ENCODE measurements at regions not wholly inside any gene's neighbourhood (a gene's known extent, or its start where the extent isn't known, plus 50 kb on each side); places are given as distances from the start of the nearest gene placed in this dataset.

DNA sequence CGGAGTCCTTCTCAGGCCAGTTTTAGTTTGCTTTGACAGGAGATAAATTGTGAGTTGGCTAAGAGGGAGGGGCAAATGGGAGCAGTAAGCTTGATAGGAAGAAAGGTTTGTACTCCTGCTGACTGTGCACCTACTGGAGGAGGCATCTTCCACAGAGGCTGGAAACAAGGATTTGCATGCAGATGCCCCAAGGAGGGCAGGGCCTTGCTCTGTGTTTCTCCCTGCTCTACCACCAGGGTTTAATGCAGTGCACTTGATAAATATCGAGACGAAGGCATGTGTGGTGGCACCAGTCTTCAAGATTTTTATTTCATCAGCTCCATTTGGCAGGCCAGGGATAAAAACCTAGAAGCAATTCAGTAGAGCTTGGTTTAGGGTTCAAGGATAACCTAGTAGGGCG is 210.5 kb upstream of the C16orf82 start:
- BruUV-seq (replicated peaks) = no TSS peak
- POLR2A ChIA-PET (ENCODE audit: low non-redundant PET) = no interaction called here
- no peak for TF ChIP-seq EZH2 (IDR thresholded peaks at IDR 0.05; ENCODE audit: borderline replicate concordance, low read depth, low read length, poor library complexity, severe bottlenecking)

DNA sequence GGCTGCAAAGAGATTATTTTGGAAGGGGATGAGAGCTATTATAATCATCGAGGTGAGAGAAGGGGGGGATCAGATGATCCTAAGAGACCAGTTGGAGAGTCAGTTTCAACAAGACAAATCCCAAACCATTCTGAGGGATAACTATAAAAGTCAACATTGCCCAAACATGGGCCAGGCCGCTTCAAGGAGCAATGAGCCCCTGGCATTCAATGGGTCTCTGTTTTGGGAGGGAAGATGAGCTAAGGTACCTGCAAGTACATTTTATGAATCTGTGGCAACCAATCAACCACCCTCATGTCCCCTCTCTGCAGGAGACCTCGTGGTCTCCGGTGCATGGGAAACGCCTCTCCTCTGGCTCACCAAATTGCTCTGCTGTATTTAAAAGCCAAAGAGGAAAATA is 209.9 kb upstream of the C16orf82 start:
- no peak for TF ChIP-seq EZH2 (IDR thresholded peaks at IDR 0.05; ENCODE audit: borderline replicate concordance, low read depth, low read length, poor library complexity, severe bottlenecking)
- TF ChIP-seq, protein P1, sequence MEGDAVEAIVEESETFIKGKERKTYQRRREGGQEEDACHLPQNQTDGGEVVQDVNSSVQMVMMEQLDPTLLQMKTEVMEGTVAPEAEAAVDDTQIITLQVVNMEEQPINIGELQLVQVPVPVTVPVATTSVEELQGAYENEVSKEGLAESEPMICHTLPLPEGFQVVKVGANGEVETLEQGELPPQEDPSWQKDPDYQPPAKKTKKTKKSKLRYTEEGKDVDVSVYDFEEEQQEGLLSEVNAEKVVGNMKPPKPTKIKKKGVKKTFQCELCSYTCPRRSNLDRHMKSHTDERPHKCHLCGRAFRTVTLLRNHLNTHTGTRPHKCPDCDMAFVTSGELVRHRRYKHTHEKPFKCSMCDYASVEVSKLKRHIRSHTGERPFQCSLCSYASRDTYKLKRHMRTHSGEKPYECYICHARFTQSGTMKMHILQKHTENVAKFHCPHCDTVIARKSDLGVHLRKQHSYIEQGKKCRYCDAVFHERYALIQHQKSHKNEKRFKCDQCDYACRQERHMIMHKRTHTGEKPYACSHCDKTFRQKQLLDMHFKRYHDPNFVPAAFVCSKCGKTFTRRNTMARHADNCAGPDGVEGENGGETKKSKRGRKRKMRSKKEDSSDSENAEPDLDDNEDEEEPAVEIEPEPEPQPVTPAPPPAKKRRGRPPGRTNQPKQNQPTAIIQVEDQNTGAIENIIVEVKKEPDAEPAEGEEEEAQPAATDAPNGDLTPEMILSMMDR (conservative IDR thresholded peaks at IDR 0.05; ENCODE audit: low read depth, low read length) = no peak
- Histone ChIP-seq H3K9me3 (ENCODE audit: low read depth, low read length, poor library complexity, severe bottlenecking) (peaks cover 12% of the 10 kb centered on the region), H3K4me3 (ENCODE audit: low read depth, low read length, poor library complexity, severe bottlenecking) (no peak overlapping the region), H3K27ac (ENCODE audit: low read depth, low read length, poor library complexity, severe bottlenecking) (no peak overlapping the region), H3K36me3 (ENCODE audit: insufficient read depth, low read length, poor library complexity, severe bottlenecking) (no peaks in the 10 kb centered on the region), H3K4me1 (ENCODE audit: insufficient read depth, low read length, poor library complexity, severe bottlenecking) (no peaks in the 10 kb centered on the region), H3K27me3 (replicated peaks; ENCODE audit: insufficient read depth, low read depth, low read length, poor library complexity) (no peaks in the 10 kb centered on the region)
- DNase-seq (ENCODE audit: low spot score) = no peak
- POLR2A ChIA-PET (ENCODE audit: low non-redundant PET) = no interaction called here
- intact Hi-C loops (cut with micrococcal nuclease; ENCODE audit: unreplicated experiment) = no loop called here
- CTCF ChIA-PET = no interaction called here
- no TSS peak for BruUV-seq (replicated peaks)

More for the DNA sequence above, 210.5 kb upstream of the C16orf82 start:
- CTCF ChIA-PET = no interaction called here
- H3K9me3 ChIP-seq (ENCODE audit: low read depth, low read length, poor library complexity, severe bottlenecking) = peaks cover 9% of the 10 kb centered on the region
- intact Hi-C loops (cut with micrococcal nuclease; ENCODE audit: unreplicated experiment) = no loop called here
- no peaks in the 10 kb centered on the region for H3K4me1 ChIP-seq (ENCODE audit: insufficient read depth, low read length, poor library complexity, severe bottlenecking)
- no peaks in the 10 kb centered on the region for H3K36me3 ChIP-seq (ENCODE audit: insufficient read depth, low read length, poor library complexity, severe bottlenecking)
- H3K4me3 ChIP-seq (ENCODE audit: low read depth, low read length, poor library complexity, severe bottlenecking) = no peak overlapping the region
- no peaks in the 10 kb centered on the region for H3K27me3 ChIP-seq (replicated peaks; ENCODE audit: insufficient read depth, low read depth, low read length, poor library complexity)
- no peak overlapping the region for H3K27ac ChIP-seq (ENCODE audit: low read depth, low read length, poor library complexity, severe bottlenecking)
- DNase-seq (ENCODE audit: low spot score) = no peak

DNA sequence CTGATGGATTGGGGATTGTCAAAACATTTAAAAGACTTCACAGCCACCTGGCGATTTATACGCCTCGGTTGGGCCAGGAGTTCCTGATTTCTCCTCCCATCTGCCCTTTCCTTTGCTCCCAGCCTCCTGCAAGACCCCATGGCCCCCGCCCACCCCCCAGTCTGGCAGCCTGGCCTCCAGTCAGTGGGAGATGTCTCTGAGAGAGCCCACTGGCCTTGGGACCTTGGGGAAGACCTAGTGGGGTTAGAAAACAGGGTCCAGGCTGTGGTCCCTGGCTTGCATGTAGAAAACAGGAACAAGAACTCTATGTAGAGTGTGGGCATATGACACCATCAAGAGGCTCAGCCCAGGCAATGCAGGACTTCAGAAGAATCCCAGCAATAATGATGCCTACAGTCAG is 209.4 kb upstream of the C16orf82 start:
- no peaks in the 10 kb centered on the region for H3K27me3 ChIP-seq (replicated peaks; ENCODE audit: insufficient read depth, low read depth, low read length, poor library complexity)
- DNase-seq (ENCODE audit: low spot score) = no peak
- no peaks in the 10 kb centered on the region for H3K4me1 ChIP-seq (ENCODE audit: insufficient read depth, low read length, poor library complexity, severe bottlenecking)
- POLR2A ChIA-PET (ENCODE audit: low non-redundant PET) = no interaction called here
- H3K4me3 ChIP-seq (ENCODE audit: low read depth, low read length, poor library complexity, severe bottlenecking) = no peak overlapping the region
- peaks cover 12% of the 10 kb centered on the region for H3K9me3 ChIP-seq (ENCODE audit: low read depth, low read length, poor library complexity, severe bottlenecking)
- CTCF ChIA-PET = no interaction called here
- BruUV-seq (replicated peaks) = no TSS peak
- TF ChIP-seq EZH2 (IDR thresholded peaks at IDR 0.05; ENCODE audit: borderline replicate concordance, low read depth, low read length, poor library complexity, severe bottlenecking) = no peak
- TF ChIP-seq, protein P1 (conservative IDR thresholded peaks at IDR 0.05; ENCODE audit: low read depth, low read length) = no peak
- H3K27ac ChIP-seq (ENCODE audit: low read depth, low read length, poor library complexity, severe bottlenecking) = no peak overlapping the region
- H3K36me3 ChIP-seq (ENCODE audit: insufficient read depth, low read length, poor library complexity, severe bottlenecking) = no peaks in the 10 kb centered on the region
- intact Hi-C loops (cut with micrococcal nuclease; ENCODE audit: unreplicated experiment) = no loop called here

DNA sequence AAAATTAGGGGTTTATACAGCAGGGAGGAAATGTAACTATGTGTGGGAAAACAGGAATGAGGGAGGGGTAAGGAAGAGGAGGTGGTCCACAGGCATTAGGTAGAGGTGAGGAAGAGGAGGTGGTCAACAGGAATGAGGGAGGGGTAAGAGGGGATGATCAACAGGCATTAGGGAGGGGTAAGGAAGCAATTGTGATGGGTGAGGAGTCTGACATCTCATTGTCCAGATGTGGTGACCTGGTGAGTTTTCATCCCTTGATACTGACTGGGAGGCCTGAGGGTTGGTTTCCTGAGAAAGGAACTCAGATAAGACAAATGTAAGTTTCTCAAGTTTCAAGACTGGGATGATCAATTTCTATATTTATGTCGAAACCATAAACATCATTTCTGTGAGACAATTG is 206.2 kb upstream of the C16orf82 start:
- Histone ChIP-seq H3K27ac (ENCODE audit: low read depth, low read length, poor library complexity, severe bottlenecking) (no peak overlapping the region), H3K4me1 (ENCODE audit: insufficient read depth, low read length, poor library complexity, severe bottlenecking) (no peaks in the 10 kb centered on the region), H3K4me3 (ENCODE audit: low read depth, low read length, poor library complexity, severe bottlenecking) (no peak overlapping the region), H3K9me3 (ENCODE audit: low read depth, low read length, poor library complexity, severe bottlenecking) (peaks cover 12% of the 10 kb centered on the region), H3K27me3 (replicated peaks; ENCODE audit: insufficient read depth, low read depth, low read length, poor library complexity) (no peaks in the 10 kb centered on the region), H3K36me3 (ENCODE audit: insufficient read depth, low read length, poor library complexity, severe bottlenecking) (no peaks in the 10 kb centered on the region)
- TF ChIP-seq EZH2 (IDR thresholded peaks at IDR 0.05; ENCODE audit: borderline replicate concordance, low read depth, low read length, poor library complexity, severe bottlenecking) = no peak
- TF ChIP-seq, protein P1 (conservative IDR thresholded peaks at IDR 0.05; ENCODE audit: low read depth, low read length) = no peak
- BruUV-seq (replicated peaks) = no TSS peak
- POLR2A ChIA-PET (ENCODE audit: low non-redundant PET) = no interaction called here
- DNase-seq (ENCODE audit: low spot score) = no peak
- intact Hi-C loops (cut with micrococcal nuclease; ENCODE audit: unreplicated experiment) = no loop called here
- CTCF ChIA-PET = no interaction called here
